EH (cell line): ENCODE measurements at regions not wholly inside any gene's neighbourhood (a gene's known extent, or its start where the extent isn't known, plus 50 kb on each side); places are given as distances from the start of the nearest gene placed in this dataset.

Experiments used
- DNase-seq: peaks from one replicate; pipeline ENCODE4 v3.0.0-alpha.2; 2015; ENCODE audit warnings: low read depth

GRCh38 chr18:45119876-45120275, 439.2 kb downstream of the SETBP1 start:
- DNase-seq = no peak

DNA sequence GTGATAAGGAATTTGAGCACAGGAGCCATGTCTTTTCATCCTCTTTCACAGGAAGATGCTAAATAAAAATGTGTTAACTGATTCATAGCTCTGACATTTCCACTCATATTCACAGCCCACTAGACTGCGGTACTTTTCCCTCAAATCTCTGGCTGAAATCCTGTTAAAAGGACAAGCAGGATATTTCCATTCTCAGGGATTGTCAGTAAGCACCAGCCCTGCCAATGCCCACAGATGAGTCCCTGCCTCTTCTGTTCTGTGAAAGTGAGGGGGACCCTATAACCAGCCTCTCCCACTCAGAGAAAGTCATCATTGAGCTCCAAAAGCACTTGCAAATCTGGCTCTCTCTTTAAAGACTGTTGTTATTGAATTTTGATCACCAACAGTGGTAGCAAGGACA, 440.5 kb downstream of the SETBP1 start:
- no peak for DNase-seq

DNA sequence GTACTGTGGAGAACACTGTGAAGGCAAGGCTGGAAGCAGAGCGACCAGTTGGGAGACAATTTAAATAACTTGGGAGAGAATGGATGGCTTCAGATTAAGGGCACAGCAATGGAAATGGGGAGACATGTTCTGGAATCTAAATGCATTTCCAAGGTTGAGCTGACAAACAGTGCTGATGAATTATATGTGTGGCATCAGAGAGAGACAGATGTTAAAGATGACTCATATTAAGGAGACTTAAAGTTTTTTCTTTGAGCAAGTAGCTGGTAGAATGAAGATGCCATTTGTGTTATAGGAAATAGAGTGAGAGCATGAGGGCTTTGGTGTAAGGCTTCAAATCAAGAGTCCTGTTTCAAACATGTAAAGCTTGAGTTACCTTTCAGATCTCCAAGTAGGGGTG, 441.8 kb downstream of the SETBP1 start:
- peak; percentile 7 for DNase-seq

GRCh38 chr18:45127405-45127804, 446.7 kb downstream of the SETBP1 start:
- peak; percentile 20 for DNase-seq

- DNase-seq = no peak
Observed at GRCh38 chr18:45133276-45133675, 452.6 kb downstream of the SETBP1 start.

- no peak for DNase-seq
Observed at GRCh38 chr18:45136381-45137086, 455.8 kb downstream of the SETBP1 start.

- DNase-seq = no peak
Observed at GRCh38 chr18:45137087-45137419, 456.4 kb downstream of the SETBP1 start.

- no peak for DNase-seq
Observed at GRCh38 chr18:45139478-45139877, 458.8 kb downstream of the SETBP1 start.

DNA sequence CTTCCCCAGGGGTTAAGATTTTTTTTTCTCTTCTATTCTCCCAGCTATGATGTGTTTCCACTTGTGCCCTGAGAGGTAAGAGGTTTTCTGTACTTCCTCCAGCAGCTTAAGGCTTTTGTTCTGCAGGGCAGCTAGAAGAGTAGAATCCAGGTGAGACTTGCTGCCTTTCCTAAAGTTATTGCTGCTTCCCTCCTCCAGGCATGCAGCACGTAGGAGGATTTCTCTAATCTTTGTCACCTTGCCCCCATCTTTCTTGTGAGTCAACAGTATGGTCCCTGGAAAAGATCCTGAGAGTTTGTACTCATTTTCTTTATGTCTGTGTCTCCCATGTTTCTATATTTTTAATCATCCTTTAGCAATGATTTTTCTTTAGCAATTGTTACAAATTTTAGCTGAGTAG, 462.2 kb downstream of the SETBP1 start:
- no peak for DNase-seq

DNA sequence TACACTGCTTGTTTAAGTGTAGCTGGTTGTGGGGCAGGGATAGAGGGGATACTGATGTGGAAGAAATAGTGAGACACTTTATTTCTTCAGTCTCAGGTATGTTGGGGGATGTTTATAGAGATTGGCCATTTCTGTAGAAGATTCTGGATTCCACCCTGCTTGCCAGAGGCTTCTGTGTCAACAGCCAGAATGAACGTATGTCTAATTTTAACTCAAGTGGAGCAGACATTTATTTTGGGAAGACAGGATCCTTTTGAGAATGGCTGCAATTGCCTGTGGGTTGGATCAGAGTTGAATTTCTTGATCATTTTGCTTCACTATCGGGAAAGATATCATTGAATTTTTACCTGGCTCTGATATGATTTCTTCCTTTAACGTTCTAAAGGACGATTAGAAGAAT, 465.6 kb upstream of the SLC14A2 start:
- DNase-seq = no peak

DNA sequence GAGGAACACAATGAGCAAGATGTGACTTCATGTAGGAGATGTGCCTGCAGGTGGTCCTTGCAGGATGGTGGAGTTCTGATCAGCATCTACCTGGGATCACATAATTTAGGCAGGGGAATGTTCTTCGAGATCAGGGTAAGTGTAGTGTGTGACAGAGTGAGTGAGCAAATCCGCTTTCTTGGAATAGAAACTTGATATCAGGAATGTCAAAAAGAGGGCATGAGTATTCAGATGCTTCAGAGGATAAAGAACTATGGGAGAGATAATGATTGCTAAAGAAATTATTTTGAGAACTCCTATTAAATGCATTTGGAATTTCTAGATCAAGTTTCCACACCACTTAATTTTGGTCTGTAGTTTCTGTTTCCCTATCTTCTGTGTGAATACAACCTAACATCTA, 463.6 kb upstream of the SLC14A2 start:
- no peak for DNase-seq

DNA sequence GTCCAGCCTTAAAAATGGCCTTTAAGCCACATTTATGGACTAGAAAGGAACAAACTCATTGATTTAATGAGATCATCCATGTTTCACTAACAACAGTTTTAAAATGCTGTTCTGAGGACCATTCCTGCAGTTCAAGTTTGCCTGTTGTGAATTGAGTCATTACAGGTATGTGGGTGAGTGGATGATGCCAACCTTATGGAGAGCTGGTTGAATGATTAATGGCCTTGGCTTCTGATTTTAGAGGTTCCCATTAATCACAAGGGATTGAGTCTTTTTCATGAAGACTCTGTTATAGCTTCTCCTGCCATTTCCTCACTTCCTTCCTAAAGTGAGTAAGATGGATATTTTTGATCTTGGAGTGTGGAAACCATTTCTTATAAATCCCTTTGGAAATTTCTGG, 459.8 kb upstream of the SLC14A2 start:
- no peak for DNase-seq

DNA sequence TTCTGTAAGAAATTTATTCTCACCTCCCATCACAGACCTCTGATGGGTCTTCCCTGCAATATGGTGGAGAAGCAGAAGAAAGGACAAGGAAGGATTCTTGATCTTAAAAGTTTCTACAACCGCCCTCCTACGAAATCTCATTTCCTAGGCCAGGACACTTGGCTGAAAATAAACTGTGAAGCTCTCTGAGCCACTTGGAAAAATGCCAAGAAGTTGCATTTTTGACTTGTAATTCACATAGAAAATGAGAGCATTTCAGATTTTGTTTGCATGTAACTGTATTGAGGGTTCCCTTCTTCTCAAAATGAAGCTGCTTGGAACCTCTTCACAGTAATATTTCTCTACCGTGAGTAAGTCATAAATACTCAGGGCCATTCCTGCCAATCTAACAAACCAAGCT, 458.3 kb upstream of the SLC14A2 start:
- peak; percentile 27 for DNase-seq

DNA sequence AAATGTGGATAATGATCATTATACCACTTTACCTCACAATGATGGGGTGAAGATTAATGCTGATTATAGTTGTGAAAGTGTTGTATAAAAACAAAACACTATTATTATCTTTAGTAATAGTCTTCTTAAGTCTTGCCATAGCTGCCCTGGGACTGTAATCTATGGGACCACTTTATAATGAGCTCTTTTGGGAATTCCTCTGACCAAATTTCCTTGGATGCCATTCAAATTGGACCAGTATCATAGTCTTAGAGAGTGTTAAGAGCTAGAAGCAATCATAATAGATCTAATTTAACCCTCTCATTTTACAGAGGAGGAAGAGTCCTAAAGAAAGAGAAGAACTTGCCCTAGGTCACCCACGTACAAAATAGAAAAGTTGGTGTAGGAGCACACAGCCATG, 457.7 kb upstream of the SLC14A2 start:
- DNase-seq = no peak

- DNase-seq = no peak
Observed at GRCh38 chr18:45161850-45162249, 453.4 kb upstream of the SLC14A2 start.

DNA sequence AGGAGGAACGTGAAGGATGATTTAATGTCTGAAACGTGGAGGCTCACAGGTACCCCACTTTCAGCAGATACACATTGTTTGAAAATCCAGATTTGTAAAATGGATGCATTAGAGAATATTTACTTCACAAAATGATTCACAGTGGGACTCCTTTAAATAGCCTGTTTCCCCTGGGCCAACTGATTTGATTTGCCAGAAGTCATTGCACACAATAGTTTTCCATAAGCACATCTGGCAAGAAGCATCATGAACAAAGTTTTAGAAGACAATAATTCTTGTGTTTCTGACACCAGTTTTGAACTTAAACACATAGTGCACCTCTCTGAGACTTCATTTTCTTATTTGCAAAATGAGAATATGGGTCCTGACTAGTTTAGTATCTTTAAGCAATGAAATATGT, 451.4 kb upstream of the SLC14A2 start:
- no peak for DNase-seq

DNA sequence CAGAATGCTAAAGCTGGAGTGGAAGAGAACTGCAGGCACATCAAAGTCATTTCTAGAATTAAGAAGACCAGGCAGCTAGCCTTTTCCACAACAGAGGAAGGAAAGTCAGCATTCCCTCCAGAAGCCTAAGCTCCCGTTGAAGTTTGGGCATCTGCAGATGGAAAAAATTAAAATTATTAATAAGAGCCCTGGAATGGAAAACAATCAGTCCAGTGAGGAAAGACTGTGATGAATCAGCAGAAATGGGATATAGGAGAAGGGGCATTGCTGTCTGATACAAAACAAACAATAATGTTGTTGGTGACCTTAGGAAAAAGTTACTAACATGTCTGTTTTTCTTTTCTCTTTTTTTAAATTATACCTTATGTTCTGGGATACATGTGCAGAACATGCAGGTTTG, 450.7 kb upstream of the SLC14A2 start:
- DNase-seq = peak; percentile 30

DNA sequence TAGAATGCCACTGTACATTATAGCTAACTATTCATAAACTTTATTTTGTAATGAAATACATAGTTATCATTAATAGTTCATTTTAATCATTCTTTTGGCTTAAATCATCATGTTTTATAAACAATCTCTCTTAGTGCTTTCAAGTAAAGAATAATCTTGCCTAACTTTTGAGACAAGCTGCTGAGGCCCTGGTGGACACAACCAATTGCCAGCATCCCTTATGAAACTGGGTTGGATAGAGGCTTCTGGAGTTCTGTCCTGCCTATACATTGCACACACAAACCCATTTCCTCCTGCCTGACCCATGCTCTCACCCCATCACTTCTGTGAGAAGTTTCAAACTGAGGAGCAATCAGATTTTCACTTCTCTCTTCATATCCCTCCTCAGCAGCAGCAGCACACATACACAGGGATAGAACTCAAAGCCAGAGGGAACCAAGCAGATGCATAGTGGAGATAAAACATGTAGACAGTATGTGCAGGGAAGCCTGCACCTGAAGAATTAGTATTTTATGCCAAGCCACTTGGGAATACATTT, 450.0 kb upstream of the SLC14A2 start:
- no peak for DNase-seq

- DNase-seq = no peak
Observed at GRCh38 chr18:45165871-45166270, 449.4 kb upstream of the SLC14A2 start.

- peak; percentile 98 for DNase-seq
Observed at GRCh38 chr18:45166341-45166835, 448.9 kb upstream of the SLC14A2 start.

GRCh38 chr18:45166836-45167551, 448.3 kb upstream of the SLC14A2 start:
- peak; percentile 85 for DNase-seq

DNA sequence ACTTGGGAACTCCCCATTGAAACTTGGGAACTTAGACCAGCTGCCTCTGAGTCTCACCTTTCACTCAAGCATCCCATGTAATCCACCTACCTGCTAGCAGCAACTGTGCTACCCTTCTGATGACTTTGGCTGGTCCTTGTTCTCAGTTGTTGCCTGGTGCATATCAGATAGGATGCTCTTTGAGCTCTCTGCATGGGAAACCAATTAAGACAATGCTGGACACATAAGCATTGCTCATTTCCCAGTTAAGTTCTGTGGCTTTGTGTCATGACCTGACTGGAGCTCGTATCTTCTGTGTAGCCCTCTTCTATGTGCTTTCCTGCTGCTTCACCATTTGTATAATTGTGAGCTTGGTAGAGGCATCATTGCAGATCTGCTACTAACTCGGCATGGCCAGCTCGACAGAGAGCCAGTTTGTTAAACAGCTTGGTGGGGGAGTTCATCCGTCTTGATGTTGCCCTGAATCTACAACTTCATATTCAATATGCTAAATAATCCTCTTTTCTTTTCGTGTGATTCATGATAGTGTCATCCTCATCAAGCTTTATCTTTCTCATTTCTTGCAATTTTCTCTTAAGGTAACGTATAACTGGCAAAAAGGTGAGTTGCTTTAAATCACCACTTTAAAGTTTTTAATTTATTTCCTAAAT, 447.5 kb upstream of the SLC14A2 start:
- DNase-seq = peak; percentile 94
